H1 (cell line): ENCODE measurements at regions not wholly inside any gene's neighbourhood (a gene's known extent, or its start where the extent isn't known, plus 50 kb on each side); places are given as distances from the start of the nearest gene placed in this dataset.

Experiments
- CHD7 ChIP-seq: fragments of 300-600 bp; sonication (generic); IDR thresholded peaks from 2 replicates; pipeline ENCODE4 v1.7.1; 2012; ENCODE audit warnings: low read length, moderate library complexity, mild to moderate bottlenecking, inconsistent platforms; ENCODE audit not compliant: insufficient replicate concordance
- SIRT6 ChIP-seq: IDR thresholded peaks from one replicate; pipeline ENCODE4 v1.7.1; 2012; ENCODE audit warnings: low read length, inconsistent platforms
- TBP ChIP-seq: IDR thresholded peaks from 2 replicates; pipeline ENCODE4 v1.6.1; 2011; ENCODE audit warnings: low read depth, low read length, improper control_type of control experiment

- TF ChIP-seq CHD7, result no peak
- TF ChIP-seq SIRT6, result no peak
- no peak for TF ChIP-seq TBP
Measured at GRCh38 chr1:30088594-30088993, 634.8 kb downstream of the MATN1 start (continued).
